Neural crest cell (in vitro differentiated cells): ENCODE measurements at regions not wholly inside any gene's neighbourhood (a gene's known extent, or its start where the extent isn't known, plus 50 kb on each side); places are given as distances from the start of the nearest gene placed in this dataset.

Source experiments
- DNase-seq: peaks from one replicate; pipeline ENCODE4 v3.0.0; 2021; ENCODE audit warnings: low read depth, mixed read lengths, low spot score
- H3K27ac Mint-ChIP-seq: one replicate; pipeline ENCODE4 v1.8.0; 2021; ENCODE audit warnings: mild to moderate bottlenecking, mixed read lengths; ENCODE audit not compliant: unreplicated experiment
- H3K27me3 Mint-ChIP-seq: 2 replicates; pipeline ENCODE4 v1.8.0; 2021; ENCODE audit warnings: low read depth, mild to moderate bottlenecking, mixed read lengths
- H3K36me3 Mint-ChIP-seq: 2 replicates; pipeline ENCODE4 v1.8.0; 2021; ENCODE audit warnings: low read depth, mild to moderate bottlenecking, mixed read lengths
- H3K4me1 Mint-ChIP-seq: 2 replicates; pipeline ENCODE4 v1.8.0; 2021; ENCODE audit warnings: mixed read lengths
- H3K4me3 Mint-ChIP-seq: one replicate; pipeline ENCODE4 v1.8.0; 2021; ENCODE audit warnings: mild to moderate bottlenecking, mixed read lengths
- H3K9me3 Mint-ChIP-seq: 2 replicates; pipeline ENCODE4 v1.8.0; 2021; ENCODE audit warnings: mixed read lengths
- TF ChIP-seq, protein P1 (sequence below): fragments of 200-600 bp; sonication (generic); conservative IDR thresholded peaks from 2 replicates; pipeline ENCODE4 v1.5.0; 2021; ENCODE audit warnings: antibody characterized with exemption, mild to moderate bottlenecking

DNA sequence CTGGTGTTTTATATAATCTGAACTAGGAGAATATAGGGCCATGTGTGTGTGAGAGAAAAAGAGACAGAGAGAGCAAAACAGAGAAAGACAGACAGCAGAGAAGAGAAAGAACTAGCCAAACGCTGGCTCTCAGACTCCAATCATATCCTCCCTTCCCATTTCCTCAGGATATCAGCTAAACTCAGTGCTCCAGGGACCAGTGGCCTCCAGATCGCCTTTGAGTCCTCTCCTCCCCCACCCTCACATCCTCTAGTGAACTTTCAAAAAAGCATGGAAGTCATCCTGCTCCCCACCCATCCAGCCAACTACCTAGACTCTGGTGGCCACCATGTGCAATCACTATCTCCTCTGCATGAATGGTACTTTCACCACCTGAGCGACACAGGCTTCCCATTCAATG is 386.1 kb upstream of the NPVF start:
- DNase-seq = no peak
- H3K9me3 Mint-ChIP-seq = peaks cover 12% of the 10 kb centered on the region
- TF ChIP-seq, protein P1, sequence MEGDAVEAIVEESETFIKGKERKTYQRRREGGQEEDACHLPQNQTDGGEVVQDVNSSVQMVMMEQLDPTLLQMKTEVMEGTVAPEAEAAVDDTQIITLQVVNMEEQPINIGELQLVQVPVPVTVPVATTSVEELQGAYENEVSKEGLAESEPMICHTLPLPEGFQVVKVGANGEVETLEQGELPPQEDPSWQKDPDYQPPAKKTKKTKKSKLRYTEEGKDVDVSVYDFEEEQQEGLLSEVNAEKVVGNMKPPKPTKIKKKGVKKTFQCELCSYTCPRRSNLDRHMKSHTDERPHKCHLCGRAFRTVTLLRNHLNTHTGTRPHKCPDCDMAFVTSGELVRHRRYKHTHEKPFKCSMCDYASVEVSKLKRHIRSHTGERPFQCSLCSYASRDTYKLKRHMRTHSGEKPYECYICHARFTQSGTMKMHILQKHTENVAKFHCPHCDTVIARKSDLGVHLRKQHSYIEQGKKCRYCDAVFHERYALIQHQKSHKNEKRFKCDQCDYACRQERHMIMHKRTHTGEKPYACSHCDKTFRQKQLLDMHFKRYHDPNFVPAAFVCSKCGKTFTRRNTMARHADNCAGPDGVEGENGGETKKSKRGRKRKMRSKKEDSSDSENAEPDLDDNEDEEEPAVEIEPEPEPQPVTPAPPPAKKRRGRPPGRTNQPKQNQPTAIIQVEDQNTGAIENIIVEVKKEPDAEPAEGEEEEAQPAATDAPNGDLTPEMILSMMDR = no peak
- H3K4me1 Mint-ChIP-seq = no peaks in the 10 kb centered on the region
- H3K27me3 Mint-ChIP-seq = no peaks in the 10 kb centered on the region
- H3K27ac Mint-ChIP-seq = no peak overlapping the region
- H3K36me3 Mint-ChIP-seq = peaks cover 9% of the 10 kb centered on the region
- H3K4me3 Mint-ChIP-seq = no peak overlapping the region

DNA sequence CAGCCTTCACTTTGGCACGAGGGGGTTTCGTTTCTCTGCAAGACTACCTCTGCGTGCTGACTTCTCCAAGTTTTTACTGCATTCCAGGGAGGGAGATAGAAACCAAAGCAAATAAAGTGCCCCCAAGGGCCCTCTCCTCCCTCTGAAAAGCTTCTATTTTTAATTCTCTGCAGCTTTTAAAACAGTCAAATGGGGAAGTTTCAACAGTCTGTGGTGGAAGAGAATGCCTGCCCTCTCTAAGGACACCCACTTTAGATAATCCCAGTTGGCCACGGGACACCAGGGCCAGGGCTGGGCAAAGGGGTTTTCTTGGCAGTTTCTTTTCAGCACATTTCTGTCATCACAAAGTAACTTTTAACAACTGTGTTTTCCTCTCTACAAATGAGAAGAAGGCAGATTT is 386.7 kb upstream of the NPVF start:
- Mint-ChIP-seq H3K9me3 (peaks cover 12% of the 10 kb centered on the region), H3K27me3 (no peaks in the 10 kb centered on the region), H3K36me3 (peaks cover 9% of the 10 kb centered on the region), H3K4me1 (no peaks in the 10 kb centered on the region), H3K27ac (no peak overlapping the region), H3K4me3 (no peak overlapping the region)
- DNase-seq = no peak
- TF ChIP-seq, protein P1 = no peak

DNA sequence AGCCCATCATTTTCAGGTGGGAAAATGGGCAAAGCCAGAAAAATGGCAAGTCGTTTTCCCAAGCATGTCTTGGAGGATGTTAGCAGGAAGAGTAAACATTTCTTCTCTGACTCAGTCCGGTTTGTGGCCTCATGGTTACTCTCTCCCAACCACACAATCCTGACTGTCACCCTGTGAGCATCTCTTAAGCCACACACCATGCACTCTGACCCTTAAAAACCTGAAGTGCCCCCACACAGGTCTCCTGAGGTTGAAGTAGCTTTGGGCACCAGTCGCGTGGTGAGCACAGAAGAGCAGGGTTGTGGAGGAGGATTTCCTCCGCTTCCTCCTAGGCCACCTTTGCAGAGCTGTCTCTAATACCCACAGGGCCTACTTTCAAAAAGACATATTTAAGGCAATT is 387.3 kb upstream of the NPVF start:
- DNase-seq = no peak
- TF ChIP-seq, protein P1 = no peak
- no peaks in the 10 kb centered on the region for H3K27me3 Mint-ChIP-seq
- no peaks in the 10 kb centered on the region for H3K4me1 Mint-ChIP-seq
- no peak overlapping the region for H3K27ac Mint-ChIP-seq
- peaks cover 9% of the 10 kb centered on the region for H3K36me3 Mint-ChIP-seq
- H3K4me3 Mint-ChIP-seq = no peak overlapping the region
- peaks cover 12% of the 10 kb centered on the region for H3K9me3 Mint-ChIP-seq

DNA sequence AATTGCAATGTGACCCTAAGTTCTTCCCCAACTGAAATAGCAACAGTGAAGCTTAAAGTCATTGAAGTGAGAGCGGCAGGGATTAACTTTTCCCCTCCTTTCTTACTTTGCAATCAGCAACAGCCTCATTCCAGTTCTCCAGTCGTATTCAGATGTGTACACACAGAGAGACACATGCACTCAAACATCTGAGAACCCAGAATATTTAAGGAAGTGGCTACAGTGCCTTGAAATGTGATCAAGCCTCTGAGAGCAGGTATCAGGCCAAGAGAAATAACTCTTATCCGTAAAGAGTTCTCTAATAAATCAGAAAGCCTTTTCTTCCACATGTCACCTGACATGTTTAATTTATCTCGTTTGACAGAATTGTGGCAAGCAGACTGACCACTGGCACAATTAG is 388.9 kb upstream of the NPVF start:
- TF ChIP-seq, protein P1 = no peak
- H3K27me3 Mint-ChIP-seq = no peaks in the 10 kb centered on the region
- H3K36me3 Mint-ChIP-seq = peaks cover 6% of the 10 kb centered on the region
- H3K9me3 Mint-ChIP-seq = peaks cover 8% of the 10 kb centered on the region
- no peaks in the 10 kb centered on the region for H3K4me1 Mint-ChIP-seq
- DNase-seq = no peak
- H3K27ac Mint-ChIP-seq = peak overlapping the region; percentile 36
- H3K4me3 Mint-ChIP-seq = no peak overlapping the region

DNA sequence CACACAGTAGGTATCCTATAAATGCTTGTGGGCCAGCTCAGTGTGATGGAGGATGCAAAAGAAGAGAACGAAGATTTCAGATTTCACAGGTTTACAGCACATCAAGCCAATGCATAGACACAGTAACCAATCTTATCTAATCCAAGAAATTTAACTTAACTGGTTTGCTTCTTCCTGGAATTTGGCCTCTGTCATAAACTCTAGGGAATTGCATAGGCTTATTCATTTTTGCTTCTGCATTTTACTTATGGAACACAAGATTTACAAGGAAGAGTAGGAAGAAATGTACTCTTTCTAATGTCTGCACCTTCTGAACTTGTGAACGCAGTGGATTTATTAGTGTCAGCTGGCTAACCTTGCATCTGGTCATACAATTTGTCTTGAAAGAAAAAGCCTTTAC is 389.4 kb upstream of the NPVF start:
- peak overlapping the region; percentile 36 for H3K27ac Mint-ChIP-seq
- no peak for DNase-seq
- H3K36me3 Mint-ChIP-seq = peaks cover 6% of the 10 kb centered on the region
- no peaks in the 10 kb centered on the region for H3K4me1 Mint-ChIP-seq
- H3K27me3 Mint-ChIP-seq = no peaks in the 10 kb centered on the region
- no peak overlapping the region for H3K4me3 Mint-ChIP-seq
- TF ChIP-seq, protein P1 = no peak
- H3K9me3 Mint-ChIP-seq = peaks cover 7% of the 10 kb centered on the region

DNA sequence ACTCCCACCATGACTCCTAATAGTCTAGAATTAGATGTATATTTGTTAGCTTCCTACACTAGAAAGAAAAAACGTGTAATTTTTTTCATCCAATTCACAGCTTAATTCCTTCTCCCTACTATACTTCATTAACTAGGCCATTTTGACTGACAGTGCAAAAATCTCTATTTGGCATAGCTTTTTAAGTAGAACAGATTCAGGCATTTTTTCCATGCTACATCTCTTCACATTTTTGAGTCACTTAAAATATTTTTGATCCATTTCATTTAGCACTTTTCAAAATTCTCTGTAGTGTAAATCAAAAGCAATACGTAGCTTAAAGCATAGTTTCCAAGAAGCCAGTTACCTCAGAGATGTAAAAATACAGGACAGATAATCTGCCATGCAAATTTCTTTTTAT is 391.1 kb upstream of the NPVF start:
- Mint-ChIP-seq H3K27me3 (no peaks in the 10 kb centered on the region), H3K27ac (no peak overlapping the region), H3K4me3 (no peak overlapping the region), H3K9me3 (peaks cover 3% of the 10 kb centered on the region), H3K36me3 (no peaks in the 10 kb centered on the region), H3K4me1 (no peaks in the 10 kb centered on the region)
- no peak for DNase-seq
- TF ChIP-seq, protein P1 = no peak
